ENCODE measurements at regions not wholly inside any gene's neighbourhood (a gene's known extent, or its start where the extent isn't known, plus 50 kb on each side); places are given as distances from the start of the nearest gene placed in this dataset.
A peak's percentile ranks its signal among the peaks of the same experiment; 100 is the strongest.

DNA sequence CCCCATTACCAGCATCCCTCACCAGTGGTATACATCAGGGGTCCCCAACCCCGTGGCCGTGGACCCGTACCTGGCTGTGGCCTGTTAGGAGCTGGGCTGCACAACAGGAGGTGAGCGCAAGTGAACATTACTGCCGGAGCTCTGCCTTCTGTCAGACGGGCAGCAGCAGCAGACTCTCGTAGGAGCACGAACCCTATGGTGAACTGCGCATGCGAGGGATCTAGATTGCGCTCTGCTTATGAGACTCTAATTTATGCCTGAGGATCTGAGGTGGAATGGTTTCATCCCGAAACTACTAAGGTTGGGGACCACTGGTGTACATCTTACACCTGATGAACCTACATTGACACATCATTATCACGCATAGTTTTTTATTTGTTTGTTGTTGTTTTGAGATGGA is 52.8 kb upstream of the DHX15 start:
- DNase-seq, result no peak

DNA sequence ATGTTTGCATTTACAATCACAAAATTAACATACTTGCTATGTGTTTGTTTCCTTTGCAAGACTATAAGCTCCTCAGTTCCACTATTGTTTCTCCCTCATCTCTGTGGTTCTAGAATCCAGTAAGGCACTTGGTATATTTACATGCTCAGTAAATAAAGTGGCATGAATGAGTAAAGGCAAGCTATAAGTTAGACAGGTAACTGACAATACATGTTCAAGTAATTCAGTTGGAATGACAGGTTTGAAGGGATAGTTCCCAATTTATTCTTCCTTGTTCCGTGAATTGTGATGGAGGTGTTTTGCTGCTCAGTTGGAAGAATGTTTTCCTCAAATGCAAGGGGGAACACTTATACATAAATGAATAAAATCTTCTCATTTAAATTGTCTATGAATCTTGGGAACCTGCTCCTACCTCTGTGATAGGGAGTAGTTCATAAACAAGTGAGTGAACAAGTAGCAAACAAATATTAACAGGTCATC is 54.1 kb upstream of the DHX15 start:
- no peak for DNase-seq

- DNase-seq, result no peak
Observed at GRCh38 chr4:24639714-24640113, 55.4 kb upstream of the DHX15 start.

- DNase-seq, result no peak
Observed at GRCh38 chr4:24640366-24640765, 56.0 kb upstream of the DHX15 start.

- DNase-seq, result no peak
Observed at GRCh38 chr4:24642981-24643547, 58.7 kb upstream of the DHX15 start.

- no peak for DNase-seq
Observed at GRCh38 chr4:24643774-24644520, 59.6 kb upstream of the DHX15 start.

DNA sequence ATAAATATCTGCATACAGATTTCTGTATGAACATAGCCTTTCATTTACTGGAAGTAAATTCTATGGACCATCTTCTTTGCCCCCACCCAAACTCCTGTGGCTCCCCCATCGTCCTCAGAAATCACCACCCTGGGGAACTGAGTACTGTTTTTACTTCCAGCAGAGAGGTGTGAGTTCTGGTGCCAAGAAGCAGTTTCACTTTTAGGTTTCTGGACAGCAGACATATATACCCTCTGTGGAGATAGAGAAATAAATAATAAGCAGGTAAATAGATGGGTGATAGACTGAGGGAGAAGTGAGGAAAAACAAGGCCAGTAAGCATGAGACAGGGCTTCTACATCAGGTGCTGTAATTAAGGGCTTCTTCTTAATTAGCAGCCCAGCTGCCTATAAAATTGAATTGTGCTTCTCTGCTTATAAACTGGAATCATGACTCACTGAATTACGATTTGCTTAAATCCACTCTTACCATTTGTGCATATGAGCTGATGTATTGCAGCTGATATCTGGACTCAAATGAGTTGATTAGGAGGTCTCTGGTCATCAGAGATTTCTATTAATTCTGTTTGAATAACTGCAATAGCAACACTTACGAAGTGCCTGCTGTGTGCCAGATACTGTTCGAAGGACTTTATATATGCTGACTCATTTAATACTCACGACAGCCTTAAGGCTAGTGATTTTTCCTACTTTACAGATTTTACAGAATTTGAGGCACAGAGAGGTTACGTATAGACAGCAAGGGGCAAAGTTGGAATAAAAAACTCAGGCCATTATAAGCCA is 60.8 kb upstream of the DHX15 start:
- no peak for DNase-seq

DNA sequence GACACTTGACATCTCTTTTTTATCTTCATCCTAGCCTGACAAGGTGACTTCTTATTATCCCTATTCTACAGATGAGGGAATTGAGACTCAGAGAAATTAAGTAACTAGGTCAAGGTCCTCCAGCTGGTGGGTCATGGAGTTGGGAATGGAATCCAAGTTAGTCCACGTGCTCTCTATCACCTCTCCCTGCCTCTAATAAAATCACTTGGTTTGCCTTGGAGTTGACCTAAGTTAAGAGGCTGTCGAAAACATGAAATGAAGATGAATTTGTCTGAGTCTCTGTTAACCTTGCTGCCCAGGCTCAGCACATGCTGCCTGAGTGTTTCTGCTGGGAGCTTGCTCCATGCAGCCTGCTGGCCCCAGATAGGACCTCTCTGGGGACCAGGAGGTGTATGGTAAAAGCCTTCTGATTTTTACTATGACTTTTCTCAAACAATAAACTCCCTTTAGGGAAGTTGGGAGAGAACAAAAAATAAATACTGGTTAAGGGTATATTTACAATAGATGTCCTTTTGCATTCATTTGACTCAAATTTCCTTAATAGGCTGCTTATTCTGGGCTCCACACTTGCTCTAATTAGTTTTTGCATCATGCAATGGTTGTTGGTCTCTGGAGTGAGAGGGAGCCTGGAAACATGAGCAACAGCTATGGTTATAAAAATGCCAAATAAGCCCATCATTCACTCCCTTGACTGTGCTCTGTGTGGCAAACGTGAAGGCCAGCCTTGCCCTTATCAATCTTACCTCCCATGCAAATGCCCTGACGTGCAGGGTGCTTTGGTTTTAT is 61.6 kb upstream of the DHX15 start:
- DNase-seq, result no peak

- no peak for DNase-seq
Observed at GRCh38 chr4:24646798-24647460, 62.6 kb upstream of the DHX15 start.

DNA sequence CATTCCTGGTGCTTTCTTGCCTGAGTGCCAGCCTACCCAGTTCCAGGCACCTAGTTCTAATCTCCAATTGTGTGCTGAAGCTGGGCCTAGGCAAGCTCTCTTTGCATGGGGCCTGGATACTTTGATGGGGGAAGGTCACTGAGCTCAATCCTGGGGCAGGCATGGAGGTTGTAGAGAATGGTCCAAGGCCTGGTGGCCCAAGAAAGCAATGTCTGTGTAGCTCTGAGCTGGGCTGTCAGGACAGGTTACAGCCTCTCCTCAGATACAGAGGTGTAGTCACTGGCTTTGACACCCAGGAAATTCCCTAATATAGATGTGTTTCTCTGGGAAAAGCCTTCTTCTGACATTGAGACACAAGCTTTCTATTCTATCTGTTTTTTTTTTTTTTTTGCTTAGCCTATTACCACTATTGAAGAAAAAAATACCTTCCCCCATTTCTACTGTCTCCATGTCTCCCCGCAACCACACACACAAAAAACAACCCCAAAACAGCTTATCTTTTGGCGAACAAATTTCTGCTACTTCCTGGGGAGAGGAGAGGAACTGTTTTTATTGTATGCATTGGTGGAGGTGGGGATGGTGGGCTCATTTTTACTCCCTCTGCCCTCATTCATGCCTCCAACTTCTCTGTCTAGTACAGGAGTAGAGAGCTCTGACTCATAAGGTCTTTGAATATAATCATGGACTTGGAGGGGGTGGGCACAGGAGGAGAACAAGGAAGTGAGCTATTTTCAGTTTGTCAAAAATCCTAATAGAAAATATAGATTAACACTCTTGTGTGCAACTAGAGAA is 66.7 kb upstream of the DHX15 start:
- DNase-seq, result no peak

DNA sequence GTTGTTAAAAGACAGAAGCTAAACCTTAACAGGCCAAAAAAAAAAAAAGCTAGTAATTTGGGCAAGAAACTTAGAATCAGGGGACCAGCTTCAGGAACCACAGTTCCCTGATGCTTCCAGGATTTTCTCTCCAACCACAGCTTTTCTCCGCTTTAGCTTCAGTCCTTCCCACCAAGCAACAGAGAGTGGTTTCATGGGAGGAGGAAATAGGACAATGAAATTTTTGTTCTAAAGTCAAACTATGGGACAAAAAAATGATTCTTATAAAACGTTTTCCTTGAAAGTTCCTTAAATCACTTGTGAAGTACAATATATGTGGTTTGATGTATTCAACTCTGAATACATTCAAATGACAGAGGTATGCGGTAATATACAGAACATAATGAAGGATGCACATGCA is 71.0 kb upstream of the DHX15 start:
- no peak for DNase-seq

GRCh38 chr4:24655971-24656370 is 71.6 kb upstream of the DHX15 start:
- DNase-seq, result no peak

- DNase-seq, result no peak
Observed at GRCh38 chr4:24656906-24657305, 72.6 kb upstream of the DHX15 start.

GRCh38 chr4:24657768-24658617 is 73.6 kb upstream of the DHX15 start:
- DNase-seq, result no peak

DNA sequence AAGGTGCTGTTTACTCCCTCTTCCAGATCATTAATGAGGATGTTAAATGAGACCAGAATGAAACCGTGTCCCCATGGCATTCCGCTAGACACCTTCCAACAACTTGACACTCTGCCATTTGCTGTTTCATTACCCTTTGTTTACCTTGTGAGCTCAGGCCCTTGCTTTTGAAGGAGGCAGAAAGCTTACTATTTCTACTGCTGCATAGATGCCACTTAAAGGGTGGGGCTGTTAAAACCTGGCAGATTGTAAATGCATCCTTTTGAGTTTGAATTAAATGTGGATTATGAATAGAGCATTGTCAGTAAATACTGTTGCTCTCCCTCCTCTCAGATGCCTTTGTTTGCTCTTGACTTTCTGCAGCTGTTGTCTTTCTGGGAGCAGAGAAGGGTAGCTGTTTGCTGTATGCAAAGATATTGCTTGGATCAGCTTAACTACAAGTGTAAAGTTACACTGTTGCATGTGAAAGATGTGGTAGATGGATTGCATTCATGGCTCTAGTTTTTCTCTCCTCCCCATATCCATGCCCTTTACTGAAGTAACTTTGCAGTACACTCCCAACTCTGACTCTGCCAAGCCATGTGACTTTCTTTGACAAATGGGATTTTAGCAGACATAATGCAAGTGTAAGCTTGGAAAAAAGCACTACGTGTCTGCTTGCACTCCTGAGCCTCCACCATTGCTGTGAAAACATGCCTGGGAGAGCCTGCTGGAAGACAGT is 75.0 kb upstream of the DHX15 start:
- DNase-seq, result peak; percentile 64

- DNase-seq, result no peak
Observed at GRCh38 chr4:24662056-24662455, 77.7 kb upstream of the DHX15 start.

GRCh38 chr4:24662542-24662941 is 78.2 kb upstream of the DHX15 start:
- DNase-seq, result no peak

DNA sequence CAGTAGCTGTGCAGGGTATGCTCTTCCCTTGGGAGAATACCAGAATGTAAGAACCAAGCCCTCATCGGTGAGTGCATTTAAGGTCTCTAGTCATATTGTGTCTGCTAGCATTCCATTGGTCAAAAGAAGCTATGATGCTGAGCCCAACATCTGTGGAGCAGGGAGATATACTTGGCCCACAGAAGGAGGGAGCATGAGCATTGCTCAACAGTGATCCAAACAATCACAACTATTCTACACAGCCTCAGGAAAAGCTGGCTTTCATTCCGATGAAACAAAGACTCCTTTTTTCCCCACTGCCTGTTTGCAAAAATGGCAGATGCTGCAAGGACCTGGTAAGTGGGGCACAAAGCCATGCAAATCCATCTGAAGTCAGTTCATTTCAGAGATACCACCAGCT is 80.6 kb upstream of the DHX15 start:
- peak; percentile 87 for DNase-seq

DNA sequence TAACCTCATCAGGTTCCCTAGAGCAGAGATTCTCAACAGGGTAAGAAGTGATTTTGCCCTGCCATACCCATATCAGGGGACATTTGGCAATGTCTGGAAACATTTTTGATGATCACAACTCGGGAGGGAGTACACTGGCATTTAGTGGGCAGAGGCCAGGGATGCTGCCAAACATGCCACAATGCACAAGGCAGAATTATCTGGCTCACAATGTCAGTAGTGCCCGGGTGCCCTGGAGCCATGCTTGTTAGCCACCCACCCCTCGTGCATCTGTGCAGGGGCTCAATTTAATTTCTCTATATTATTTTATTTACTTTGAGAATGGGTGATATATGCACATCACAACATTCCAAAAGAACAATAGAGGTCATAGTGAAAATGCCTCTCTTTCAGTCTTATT is 82.0 kb upstream of the DHX15 start:
- no peak for DNase-seq
